ENCODE measurements at regions not wholly inside any gene's neighbourhood (a gene's known extent, or its start where the extent isn't known, plus 50 kb on each side); places are given as distances from the start of the nearest gene placed in this dataset.

GRCh38 chr16:6940968-6941367 is 391.7 kb upstream of the RBFOX1 start:
- Histone ChIP-seq H3K9me3 (ENCODE audit: low read length) (no peaks in the 10 kb centered on the region), H3K4me3 (ENCODE audit: low read length) (no peak overlapping the region), H4K20me1 (ENCODE audit: low read length) (no peaks in the 10 kb centered on the region), H3K4me2 (ENCODE audit: low read length) (no peak overlapping the region), H3K9me2 (replicated peaks; ENCODE audit: low read length) (no peaks in the 10 kb centered on the region), H3K4me1 (ENCODE audit: insufficient read depth, low read length) (no peaks in the 10 kb centered on the region), H3K27me3 (ENCODE audit: low read length) (no peaks in the 10 kb centered on the region), H3K79me2 (ENCODE audit: low read length) (no peaks in the 10 kb centered on the region), H3K9ac (ENCODE audit: low read length) (no peak overlapping the region), H3K27ac (ENCODE audit: low read length) (no peak overlapping the region), H2AFZ (ENCODE audit: low read length) (no peak overlapping the region), H3F3A (ENCODE audit: low read length, unreplicated experiment) (no peaks in the 10 kb centered on the region), H3K36me3 (ENCODE audit: low read depth, low read length) (no peaks in the 10 kb centered on the region)
- ATAC-seq = no peak
- intact Hi-C loops (cut with micrococcal nuclease) = no loop called here
- no peak for DNase-seq
- no TSS peak for BruUV-seq (replicated peaks)
- CTCF ChIA-PET = no interaction called here
- TF ChIP-seq EZH2 (IDR thresholded peaks at IDR 0.05; ENCODE audit: low read length, unreplicated experiment) = no peak
- TF ChIP-seq EZH2phosphoT487 (IDR thresholded peaks at IDR 0.05; ENCODE audit: borderline replicate concordance, low read length) = no peak
- no peak for TF ChIP-seq CTCF (conservative IDR thresholded peaks at IDR 0.05; ENCODE audit: low read depth, low read length)
- POLR2A ChIA-PET (ENCODE audit: unreplicated experiment) = no interaction called here

- intact Hi-C loops (cut with micrococcal nuclease) = no loop called here
- H3K9ac ChIP-seq (ENCODE audit: low read length) = no peak overlapping the region
- H2AFZ ChIP-seq (ENCODE audit: low read length) = no peak overlapping the region
- H3K9me3 ChIP-seq (ENCODE audit: low read length) = no peaks in the 10 kb centered on the region
- H3K27ac ChIP-seq (ENCODE audit: low read length) = no peak overlapping the region
- POLR2A ChIA-PET (ENCODE audit: unreplicated experiment) = no interaction called here
- H4K20me1 ChIP-seq (ENCODE audit: low read length) = no peaks in the 10 kb centered on the region
- CTCF ChIA-PET = no interaction called here
- no peaks in the 10 kb centered on the region for H3K4me1 ChIP-seq (ENCODE audit: insufficient read depth, low read length)
- H3K4me2 ChIP-seq (ENCODE audit: low read length) = no peak overlapping the region
- BruUV-seq (replicated peaks) = no TSS peak
- no peaks in the 10 kb centered on the region for H3K79me2 ChIP-seq (ENCODE audit: low read length)
- H3K9me2 ChIP-seq (replicated peaks; ENCODE audit: low read length) = no peaks in the 10 kb centered on the region
- no peak for ATAC-seq
- no peaks in the 10 kb centered on the region for H3K36me3 ChIP-seq (ENCODE audit: low read depth, low read length)
- TF ChIP-seq EZH2phosphoT487 (IDR thresholded peaks at IDR 0.05; ENCODE audit: borderline replicate concordance, low read length) = no peak
- H3K4me3 ChIP-seq (ENCODE audit: low read length) = no peak overlapping the region
- DNase-seq = no peak
- H3K27me3 ChIP-seq (ENCODE audit: low read length) = no peaks in the 10 kb centered on the region
- H3F3A ChIP-seq (ENCODE audit: low read length, unreplicated experiment) = no peaks in the 10 kb centered on the region
Measured at GRCh38 chr16:6937641-6938040, 395.0 kb upstream of the RBFOX1 start.

GRCh38 chr16:6932871-6933385 is 399.7 kb upstream of the RBFOX1 start:
- ATAC-seq (no peak), DNase-seq (no peak)
- no peaks in the 10 kb centered on the region for H3K9me2 ChIP-seq (replicated peaks; ENCODE audit: low read length)
- no peaks in the 10 kb centered on the region for H3K79me2 ChIP-seq (ENCODE audit: low read length)
- H3F3A ChIP-seq (ENCODE audit: low read length, unreplicated experiment) = no peaks in the 10 kb centered on the region
- TF ChIP-seq EZH2 (IDR thresholded peaks at IDR 0.05; ENCODE audit: low read length, unreplicated experiment) = no peak
- TF ChIP-seq EZH2phosphoT487 (IDR thresholded peaks at IDR 0.05; ENCODE audit: borderline replicate concordance, low read length) = no peak
- no peak for TF ChIP-seq CTCF (conservative IDR thresholded peaks at IDR 0.05; ENCODE audit: low read depth, low read length)
- no peaks in the 10 kb centered on the region for H3K4me1 ChIP-seq (ENCODE audit: insufficient read depth, low read length)
- no peak overlapping the region for H2AFZ ChIP-seq (ENCODE audit: low read length)
- no peak overlapping the region for H3K9ac ChIP-seq (ENCODE audit: low read length)
- intact Hi-C loops (cut with micrococcal nuclease) = no loop called here
- no peak overlapping the region for H3K4me3 ChIP-seq (ENCODE audit: low read length)
- POLR2A ChIA-PET (ENCODE audit: unreplicated experiment) = no interaction called here
- H4K20me1 ChIP-seq (ENCODE audit: low read length) = no peaks in the 10 kb centered on the region
- no peak overlapping the region for H3K4me2 ChIP-seq (ENCODE audit: low read length)
- no peak overlapping the region for H3K27ac ChIP-seq (ENCODE audit: low read length)
- CTCF ChIA-PET = no interaction called here
- H3K9me3 ChIP-seq (ENCODE audit: low read length) = no peaks in the 10 kb centered on the region
- no peaks in the 10 kb centered on the region for H3K27me3 ChIP-seq (ENCODE audit: low read length)
- no peaks in the 10 kb centered on the region for H3K36me3 ChIP-seq (ENCODE audit: low read depth, low read length)
- no TSS peak for BruUV-seq (replicated peaks)
